ENCODE measurements at regions not wholly inside any gene's neighbourhood (a gene's known extent, or its start where the extent isn't known, plus 50 kb on each side); places are given as distances from the start of the nearest gene placed in this dataset.

DNA sequence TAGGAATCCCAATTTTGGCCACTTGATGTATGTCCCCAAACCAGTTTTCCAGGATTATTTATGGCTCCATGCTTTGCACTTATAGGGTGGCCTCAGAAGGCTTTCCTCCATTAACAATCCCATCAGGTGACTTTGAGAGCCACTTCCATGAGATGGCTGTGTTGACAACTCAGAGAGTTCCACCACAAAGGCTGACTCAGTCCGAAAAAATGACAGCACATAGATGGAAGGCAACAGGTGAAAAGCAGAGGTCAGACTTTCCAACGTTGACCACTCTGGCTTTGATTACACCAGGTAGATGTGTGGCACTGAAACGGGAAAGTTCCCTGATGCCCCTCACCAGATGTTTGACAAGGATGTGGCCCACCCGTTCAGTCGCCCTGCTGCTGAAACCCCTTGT lies 431.4 kb upstream of the TNP1 start:
- H3K9me3 ChIP-seq, result no peaks in the 10 kb centered on the region
- H3K4me1 ChIP-seq, result no peaks in the 10 kb centered on the region
- intact Hi-C loops (cut with DNase I), result no loop called here
- TF ChIP-seq, protein P1, sequence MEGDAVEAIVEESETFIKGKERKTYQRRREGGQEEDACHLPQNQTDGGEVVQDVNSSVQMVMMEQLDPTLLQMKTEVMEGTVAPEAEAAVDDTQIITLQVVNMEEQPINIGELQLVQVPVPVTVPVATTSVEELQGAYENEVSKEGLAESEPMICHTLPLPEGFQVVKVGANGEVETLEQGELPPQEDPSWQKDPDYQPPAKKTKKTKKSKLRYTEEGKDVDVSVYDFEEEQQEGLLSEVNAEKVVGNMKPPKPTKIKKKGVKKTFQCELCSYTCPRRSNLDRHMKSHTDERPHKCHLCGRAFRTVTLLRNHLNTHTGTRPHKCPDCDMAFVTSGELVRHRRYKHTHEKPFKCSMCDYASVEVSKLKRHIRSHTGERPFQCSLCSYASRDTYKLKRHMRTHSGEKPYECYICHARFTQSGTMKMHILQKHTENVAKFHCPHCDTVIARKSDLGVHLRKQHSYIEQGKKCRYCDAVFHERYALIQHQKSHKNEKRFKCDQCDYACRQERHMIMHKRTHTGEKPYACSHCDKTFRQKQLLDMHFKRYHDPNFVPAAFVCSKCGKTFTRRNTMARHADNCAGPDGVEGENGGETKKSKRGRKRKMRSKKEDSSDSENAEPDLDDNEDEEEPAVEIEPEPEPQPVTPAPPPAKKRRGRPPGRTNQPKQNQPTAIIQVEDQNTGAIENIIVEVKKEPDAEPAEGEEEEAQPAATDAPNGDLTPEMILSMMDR (IDR thresholded peaks at IDR 0.05), result no peak
- no peak for TF ChIP-seq POLR2A (IDR thresholded peaks at IDR 0.05)
- DNase-seq (no peak), ATAC-seq (no peak)
- no peaks in the 10 kb centered on the region for H3K36me3 ChIP-seq
- no peaks in the 10 kb centered on the region for H3K27me3 ChIP-seq
- 35% methylated on average over 2 of the region's 5 CpGs for WGBS (ENCODE audit: insufficient coverage, low coverage, low lambda C conversion rate, missing lambda C conversion rate)
- no peak overlapping the region for H3K27ac ChIP-seq
- no peak overlapping the region for H3K4me3 ChIP-seq

DNA sequence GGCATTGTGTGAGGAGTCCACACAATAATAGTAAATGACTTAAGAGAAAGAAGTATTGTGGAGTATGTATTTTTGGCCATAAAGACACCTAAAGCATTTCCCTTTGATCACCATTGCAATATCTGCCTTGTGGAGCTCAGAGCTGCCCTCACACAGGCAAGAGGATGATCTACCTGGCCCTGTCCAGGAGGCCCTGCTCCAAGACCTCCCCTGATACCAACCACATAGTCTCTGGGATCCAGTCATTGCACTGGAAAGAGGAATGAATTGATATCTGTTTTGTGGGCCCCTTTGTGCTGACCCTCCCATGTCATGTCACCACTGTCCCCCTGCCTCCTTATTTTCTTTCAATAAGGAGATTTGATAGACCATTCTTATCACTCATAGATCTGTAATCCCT lies 430.6 kb upstream of the TNP1 start:
- Histone ChIP-seq H3K4me1 (no peaks in the 10 kb centered on the region), H3K27ac (no peak overlapping the region), H3K4me3 (no peak overlapping the region), H3K9me3 (no peaks in the 10 kb centered on the region), H3K36me3 (no peaks in the 10 kb centered on the region), H3K27me3 (no peaks in the 10 kb centered on the region)
- TF ChIP-seq, protein P1 (IDR thresholded peaks at IDR 0.05), result no peak
- DNase-seq (no peak), ATAC-seq (no peak)
- intact Hi-C loops (cut with DNase I), result no loop called here

DNA sequence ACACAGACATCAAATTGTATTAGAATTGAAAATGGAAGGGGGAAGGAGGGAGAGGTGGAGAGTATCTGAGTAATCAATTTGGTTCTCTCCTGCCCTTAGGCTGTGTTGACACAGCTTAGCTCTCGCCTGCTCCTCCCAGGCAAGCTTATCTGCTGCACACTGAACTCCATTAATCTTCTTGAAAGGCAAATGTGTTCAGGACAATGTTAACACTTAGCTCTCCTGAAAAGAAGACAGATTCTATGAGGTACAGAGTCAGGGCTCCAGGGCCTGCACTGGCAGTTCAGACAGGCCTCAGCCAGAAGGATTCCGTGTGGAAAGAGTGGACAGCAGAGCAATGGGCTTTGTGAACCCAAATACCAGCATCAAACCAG lies 430.0 kb upstream of the TNP1 start:
- ATAC-seq, result peak in 1 of 4 donors; percentile 16
- DNase-seq, result no peak
- H3K4me3 ChIP-seq, result no peak overlapping the region
- 64% methylated on average over 2 of the region's 2 CpGs for WGBS (ENCODE audit: insufficient coverage, low coverage, low lambda C conversion rate, missing lambda C conversion rate)
- H3K36me3 ChIP-seq, result no peaks in the 10 kb centered on the region
- H3K27me3 ChIP-seq, result no peaks in the 10 kb centered on the region
- H3K9me3 ChIP-seq, result no peaks in the 10 kb centered on the region
- no peaks in the 10 kb centered on the region for H3K4me1 ChIP-seq
- no peak for TF ChIP-seq POLR2A (IDR thresholded peaks at IDR 0.05)
- no peak overlapping the region for H3K27ac ChIP-seq
- intact Hi-C loops (cut with DNase I), result no loop called here

DNA sequence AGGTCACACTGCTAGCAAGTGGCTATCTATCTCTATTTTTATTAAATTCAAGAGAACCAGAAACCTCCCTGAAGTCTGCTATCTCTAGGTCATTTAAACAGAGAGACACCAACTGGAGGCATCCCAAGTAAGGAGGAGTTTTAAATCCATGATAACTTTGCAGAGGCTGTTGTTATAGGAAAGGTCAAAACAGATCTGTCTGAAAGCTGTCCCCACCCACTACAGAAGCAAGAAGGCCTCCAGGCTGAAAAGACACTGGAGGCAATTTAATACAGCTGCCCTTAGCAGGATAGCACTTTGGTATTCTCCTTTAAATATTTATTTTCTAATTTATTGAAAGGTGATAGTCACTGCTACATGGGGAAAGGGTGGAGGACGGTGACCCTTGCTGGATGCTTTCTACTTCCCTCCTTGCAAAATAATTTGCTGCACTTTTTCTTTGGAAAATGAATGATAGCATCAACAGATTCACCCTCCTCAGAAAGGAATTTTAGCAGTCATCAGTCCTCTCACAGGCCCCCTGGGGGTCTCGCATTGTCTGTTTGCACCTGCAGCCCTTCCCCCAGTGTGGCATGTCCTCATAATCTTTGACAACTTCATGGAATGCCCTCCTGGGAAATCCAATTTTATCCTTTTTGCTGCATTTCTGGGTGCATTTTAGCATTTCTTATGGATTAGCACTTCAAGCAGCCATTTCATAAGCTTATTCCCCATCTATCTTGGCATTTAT lies 429.5 kb upstream of the TNP1 start:
- Histone ChIP-seq H3K4me1 (no peaks in the 10 kb centered on the region), H3K4me3 (no peak overlapping the region), H3K27ac (no peak overlapping the region), H3K27me3 (no peaks in the 10 kb centered on the region), H3K9me3 (no peaks in the 10 kb centered on the region), H3K36me3 (no peaks in the 10 kb centered on the region)
- DNase-seq (no peak), ATAC-seq (no peak)
- WGBS (ENCODE audit: insufficient coverage, low coverage, low lambda C conversion rate, missing lambda C conversion rate), result 76% methylated on average over 2 of the region's 2 CpGs
- intact Hi-C loops (cut with DNase I), result no loop called here
- TF ChIP-seq, protein P1 (IDR thresholded peaks at IDR 0.05), result no peak
- no peak for TF ChIP-seq POLR2A (IDR thresholded peaks at IDR 0.05)

DNA sequence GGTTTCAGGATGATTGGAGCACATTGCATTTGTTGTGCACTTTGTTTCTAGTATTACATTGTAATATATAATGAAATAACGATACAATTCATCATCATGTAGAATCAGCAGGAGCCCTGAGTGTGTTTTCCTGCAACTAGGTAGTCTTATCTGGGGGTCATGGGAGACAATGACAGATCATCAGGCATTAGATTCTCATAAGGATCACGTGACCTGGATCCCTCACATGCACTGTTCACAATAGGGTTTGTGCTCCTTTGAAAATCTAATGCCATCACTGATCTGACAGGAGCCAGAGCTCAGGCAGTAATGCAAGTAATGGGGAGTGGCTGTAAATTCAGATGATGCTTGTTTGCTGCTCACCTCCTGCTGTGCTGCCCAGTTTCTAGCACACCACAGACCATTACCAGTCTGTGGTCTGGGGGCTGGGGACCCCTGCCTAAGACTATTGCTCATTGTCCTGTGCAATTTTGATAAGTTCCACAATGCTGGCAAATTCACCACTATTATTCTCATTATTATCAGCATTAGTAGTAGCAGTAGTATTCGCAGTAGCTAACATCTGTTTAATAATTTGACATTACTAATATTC lies 428.7 kb upstream of the TNP1 start:
- Histone ChIP-seq H3K4me3 (no peak overlapping the region), H3K9me3 (no peaks in the 10 kb centered on the region), H3K36me3 (no peaks in the 10 kb centered on the region), H3K27me3 (no peaks in the 10 kb centered on the region), H3K4me1 (no peaks in the 10 kb centered on the region), H3K27ac (no peak overlapping the region)
- WGBS (ENCODE audit: insufficient coverage, low coverage, low lambda C conversion rate, missing lambda C conversion rate), result 43% methylated on average over 3 of the region's 3 CpGs
- TF ChIP-seq, protein P1 (IDR thresholded peaks at IDR 0.05), result no peak
- no peak for TF ChIP-seq POLR2A (IDR thresholded peaks at IDR 0.05)
- intact Hi-C loops (cut with DNase I), result no loop called here
- ATAC-seq (no peak), DNase-seq (no peak)
